Amniotic epithelial cell (primary cell): ENCODE measurements at regions not wholly inside any gene's neighbourhood (a gene's known extent, or its start where the extent isn't known, plus 50 kb on each side); places are given as distances from the start of the nearest gene placed in this dataset.

Experiments used
- DNase-seq: peaks from one replicate; pipeline ENCODE4 v3.0.0-alpha.2; 2010; ENCODE audit warnings: low read depth

- DNase-seq: peak; percentile 12
Observed at GRCh38 chr2:226274143-226274542, 525.5 kb downstream of the IRS1 start.

GRCh38 chr2:226273440-226273839, 526.2 kb downstream of the IRS1 start:
- no peak for DNase-seq

DNA sequence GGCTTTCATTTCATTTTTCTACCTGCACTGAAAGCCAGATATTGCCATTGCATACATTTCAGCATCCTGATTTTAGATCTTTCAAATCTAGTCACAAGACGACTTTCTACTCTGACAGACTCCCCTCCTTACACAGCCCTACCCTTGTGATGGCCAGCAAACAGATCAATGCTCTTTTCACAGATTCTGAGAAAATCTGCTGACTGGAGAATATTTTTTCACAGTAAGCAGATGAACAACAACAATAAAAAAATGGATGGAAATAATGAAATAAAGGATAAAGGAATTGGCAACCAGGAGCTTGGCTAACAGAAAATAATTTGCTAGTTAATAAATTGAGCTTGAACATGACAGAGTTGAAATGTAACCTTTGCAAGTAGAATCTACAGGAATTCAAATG, 527.2 kb downstream of the IRS1 start:
- no peak for DNase-seq

- no peak for DNase-seq
Observed at GRCh38 chr2:226270285-226271058, 529.1 kb downstream of the IRS1 start.

DNA sequence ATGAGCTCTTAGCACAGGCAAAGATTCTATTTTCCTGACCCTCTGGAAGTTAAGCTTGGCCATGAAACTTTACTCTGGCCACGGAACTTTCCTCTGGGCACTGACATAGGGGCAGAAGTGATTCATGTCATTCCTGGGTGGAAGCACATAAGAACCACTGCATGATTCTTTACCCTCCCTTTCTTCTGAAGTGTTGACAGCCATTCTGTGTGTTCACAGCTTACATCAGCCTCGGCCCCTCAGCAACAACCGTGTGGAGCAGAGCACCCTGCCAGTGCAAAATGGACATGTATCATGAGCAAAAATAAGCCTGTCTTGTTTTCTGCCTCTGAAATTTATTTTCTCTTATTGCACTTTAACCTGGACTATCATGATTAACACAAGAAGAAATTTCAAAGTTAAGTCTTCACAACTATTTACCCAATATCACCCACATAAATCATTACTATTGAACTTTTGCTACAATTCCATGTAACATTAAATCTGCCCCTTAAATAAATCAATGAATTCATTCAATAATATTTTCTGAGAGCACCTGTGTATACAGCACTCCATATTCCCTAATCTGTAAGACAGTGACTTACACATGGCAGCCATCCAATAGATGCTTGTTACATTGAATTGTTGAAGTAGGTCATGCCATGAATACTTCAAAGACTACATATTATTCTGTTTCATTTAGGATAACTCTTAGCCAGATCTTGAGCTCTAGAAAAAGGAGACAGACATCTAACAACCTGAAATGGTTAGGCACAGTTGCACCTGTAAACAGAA, 531.9 kb downstream of the IRS1 start:
- peak; percentile 35 for DNase-seq

GRCh38 chr2:226256709-226257376, 542.8 kb downstream of the IRS1 start:
- DNase-seq: no peak

DNA sequence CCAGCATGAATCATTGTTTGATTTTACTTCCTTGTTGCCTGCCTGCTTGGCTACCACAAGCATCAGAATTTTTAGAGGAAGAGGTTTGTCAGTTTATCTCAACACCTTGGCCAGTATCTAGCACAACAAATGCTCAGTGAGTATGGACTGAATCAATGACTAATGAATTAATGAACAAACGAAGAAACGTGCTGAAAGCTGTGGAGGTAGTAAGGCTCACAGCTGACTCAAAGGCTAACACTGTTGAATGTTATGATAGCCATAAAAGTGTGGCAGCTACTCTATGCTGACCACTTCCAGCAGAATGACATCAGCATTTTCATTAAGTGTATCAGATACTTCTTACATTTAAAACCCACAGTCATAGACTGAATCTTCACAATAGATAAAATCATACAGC, 543.4 kb downstream of the IRS1 start:
- peak; percentile 47 for DNase-seq

GRCh38 chr2:226251661-226252060, 548.0 kb downstream of the IRS1 start:
- DNase-seq: no peak

GRCh38 chr2:226247289-226248275, 552.0 kb downstream of the IRS1 start:
- DNase-seq: peak; percentile 64

DNA sequence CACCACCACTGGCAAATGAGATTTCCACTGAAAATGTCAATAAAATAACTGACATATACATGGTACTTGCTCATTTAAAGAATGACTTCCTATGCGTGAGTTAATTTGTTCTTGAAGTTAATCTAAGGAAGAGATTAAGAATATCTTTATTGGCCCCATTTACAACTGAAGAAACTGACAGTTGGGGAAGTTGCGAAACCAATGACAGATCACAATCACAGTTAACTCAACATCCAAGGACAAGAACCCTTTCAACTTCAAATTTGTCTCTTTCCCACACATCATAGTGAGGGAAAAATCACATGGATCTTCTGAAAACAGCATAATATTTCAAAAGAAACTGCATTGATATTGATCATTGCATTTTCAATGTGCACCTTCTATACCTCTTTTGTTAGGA, 565.4 kb downstream of the IRS1 start:
- peak; percentile 15 for DNase-seq

- no peak for DNase-seq
Observed at GRCh38 chr2:226233388-226233787, 566.2 kb downstream of the IRS1 start.

GRCh38 chr2:226228080-226228479, 571.5 kb downstream of the IRS1 start:
- no peak for DNase-seq

- peak; percentile 10 for DNase-seq
Observed at GRCh38 chr2:226227341-226227740, 572.3 kb downstream of the IRS1 start.

GRCh38 chr2:226223704-226224103, 575.9 kb downstream of the IRS1 start:
- DNase-seq: no peak

DNA sequence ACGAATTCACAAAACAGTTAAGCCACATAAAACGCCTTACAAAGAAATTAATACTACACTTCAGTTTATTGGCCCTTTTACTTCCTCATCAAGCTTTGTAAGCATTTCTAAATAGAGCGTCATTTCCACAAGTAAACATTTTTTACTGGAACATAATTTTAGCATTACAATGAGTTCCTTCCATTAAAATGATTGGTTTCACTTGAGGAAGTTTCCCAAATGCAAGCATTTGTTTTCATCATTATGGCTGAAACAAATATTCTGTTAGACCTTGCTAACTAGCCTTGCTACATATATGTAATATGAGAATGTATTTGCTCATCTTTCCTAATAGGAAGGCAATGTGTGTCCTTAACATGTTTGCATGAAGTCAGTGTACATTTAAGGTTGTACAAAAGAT, 579.1 kb downstream of the IRS1 start:
- no peak for DNase-seq

DNA sequence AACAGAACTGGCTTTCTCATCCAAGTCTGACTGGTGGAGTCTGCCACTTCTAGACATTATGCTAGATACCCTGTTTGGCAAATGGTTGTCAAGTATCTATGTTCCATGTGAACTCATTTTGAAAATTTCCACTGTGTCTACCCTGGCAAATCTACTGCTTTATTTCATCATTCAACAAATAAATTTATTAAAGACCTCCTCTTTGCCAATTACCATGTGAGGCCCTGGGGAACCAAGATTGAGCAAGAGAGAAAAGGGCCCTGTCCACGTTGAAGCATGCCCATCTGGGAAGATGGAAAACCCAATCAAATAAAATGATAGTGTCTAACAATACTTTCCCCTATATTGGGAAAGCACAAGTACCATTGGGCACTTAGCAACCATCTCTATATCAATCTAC, 582.4 kb downstream of the IRS1 start:
- DNase-seq: no peak

DNA sequence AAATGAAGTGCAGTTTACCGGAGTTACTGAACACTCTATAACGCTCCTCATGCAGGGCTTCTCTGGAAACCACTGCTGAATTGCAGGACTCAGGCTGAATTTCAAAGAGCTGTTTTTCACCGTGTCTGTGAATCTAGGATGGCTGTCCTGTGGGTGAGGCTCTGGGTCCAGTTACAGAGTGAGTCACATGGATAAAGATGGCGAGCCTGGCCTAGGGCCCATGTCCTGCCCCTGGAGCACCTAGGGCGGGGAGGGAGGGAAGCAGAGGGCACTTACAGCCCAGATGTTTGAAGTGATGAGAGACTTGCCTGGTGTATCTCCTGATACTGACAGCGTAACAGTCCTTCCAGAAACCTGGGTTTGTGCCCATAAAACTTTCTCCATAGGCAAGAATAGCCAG, 583.0 kb downstream of the IRS1 start:
- DNase-seq: no peak

DNA sequence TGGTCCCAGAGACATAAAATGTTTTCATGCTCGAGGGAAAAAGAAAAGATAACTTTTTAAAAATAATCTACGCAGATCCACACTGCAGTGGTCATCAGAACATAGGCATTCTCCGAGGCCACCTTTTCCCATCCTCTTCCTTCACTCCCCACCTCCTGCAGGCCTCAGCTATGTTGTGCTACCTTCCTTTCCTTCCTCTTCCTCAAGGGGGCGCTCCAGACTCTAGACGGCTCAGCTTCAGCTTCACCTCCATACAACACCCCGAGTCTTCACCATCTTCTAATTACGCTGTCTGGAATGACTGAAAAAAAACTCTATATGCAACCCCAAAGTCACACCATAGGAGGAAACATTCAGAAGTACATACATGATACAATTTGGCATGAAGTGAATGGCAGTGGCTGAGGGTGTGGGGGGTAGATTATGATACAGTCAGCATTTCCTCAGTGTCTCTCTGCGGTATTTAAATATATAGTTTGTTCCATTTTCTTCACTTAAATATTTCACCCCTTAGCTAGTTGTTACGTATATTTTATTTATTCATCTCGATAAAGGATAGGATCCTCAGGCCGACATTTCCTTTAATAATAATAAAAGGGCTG, 583.6 kb downstream of the IRS1 start:
- peak; percentile 68 for DNase-seq

GRCh38 chr2:226213717-226214116, 585.9 kb downstream of the IRS1 start:
- DNase-seq: peak; percentile 77

DNA sequence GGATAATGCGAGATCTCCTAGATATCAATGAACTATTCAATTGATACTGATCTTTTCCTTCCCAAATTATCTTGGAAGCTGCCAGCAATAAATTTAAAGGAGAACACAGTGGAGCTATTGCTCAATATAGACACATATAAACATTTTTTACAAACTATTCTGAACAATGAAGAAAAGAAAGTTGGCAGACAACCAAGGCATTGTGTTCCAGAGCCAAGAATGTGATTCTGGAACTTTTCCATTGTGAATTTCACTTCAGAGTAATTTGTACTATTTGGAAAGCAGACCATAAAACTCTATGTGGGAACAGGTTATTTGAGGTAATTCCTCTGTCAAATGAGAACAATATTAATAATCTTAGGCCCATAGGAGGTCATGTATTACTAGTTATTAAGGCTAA, 588.2 kb downstream of the IRS1 start:
- DNase-seq: peak; percentile 91

DNA sequence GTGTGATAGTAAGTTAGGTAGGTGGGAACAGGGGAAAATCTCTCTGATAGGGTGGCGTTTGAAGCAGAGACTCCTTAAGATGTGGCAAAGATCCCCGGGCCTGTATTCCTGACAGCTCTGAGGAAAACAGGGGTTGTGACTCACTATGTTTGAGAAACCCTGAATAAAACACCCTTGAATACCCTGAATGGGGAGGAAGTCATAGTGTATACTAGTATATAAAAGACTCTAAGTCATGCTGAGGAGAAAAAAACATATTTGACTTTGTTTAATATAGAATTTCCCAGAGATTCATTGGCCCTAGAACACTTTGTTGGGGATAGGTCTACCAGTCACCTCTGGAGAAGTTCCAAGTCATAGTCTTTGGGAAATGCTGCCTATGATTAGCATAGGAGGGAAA, 590.9 kb downstream of the IRS1 start:
- peak; percentile 79 for DNase-seq
